LNCaP clone FGC (cell line): ENCODE measurements at regions not wholly inside any gene's neighbourhood (a gene's known extent, or its start where the extent isn't known, plus 50 kb on each side); places are given as distances from the start of the nearest gene placed in this dataset.

Experiments
- DNase-seq: peaks from one replicate; pipeline ENCODE4 v3.0.0-alpha.2; 2011; ENCODE audit warnings: low read depth
- H3K4me3 ChIP-seq: 2 replicates; pipeline ENCODE4 v1.5.1; 2011; ENCODE audit warnings: mild to moderate bottlenecking, low read depth, low read length, control low read depth
- TF ChIP-seq, protein P1 (sequence below): IDR thresholded peaks from 2 replicates; pipeline ENCODE4 v1.5.1; 2012; ENCODE audit warnings: mild to moderate bottlenecking; ENCODE audit not compliant: control insufficient read depth, insufficient read depth; ENCODE audit errors: extremely low read depth

GRCh38 chr9:28961623-28962022, 1388.3 kb upstream of the C9orf72 start:
- TF ChIP-seq, protein P1, sequence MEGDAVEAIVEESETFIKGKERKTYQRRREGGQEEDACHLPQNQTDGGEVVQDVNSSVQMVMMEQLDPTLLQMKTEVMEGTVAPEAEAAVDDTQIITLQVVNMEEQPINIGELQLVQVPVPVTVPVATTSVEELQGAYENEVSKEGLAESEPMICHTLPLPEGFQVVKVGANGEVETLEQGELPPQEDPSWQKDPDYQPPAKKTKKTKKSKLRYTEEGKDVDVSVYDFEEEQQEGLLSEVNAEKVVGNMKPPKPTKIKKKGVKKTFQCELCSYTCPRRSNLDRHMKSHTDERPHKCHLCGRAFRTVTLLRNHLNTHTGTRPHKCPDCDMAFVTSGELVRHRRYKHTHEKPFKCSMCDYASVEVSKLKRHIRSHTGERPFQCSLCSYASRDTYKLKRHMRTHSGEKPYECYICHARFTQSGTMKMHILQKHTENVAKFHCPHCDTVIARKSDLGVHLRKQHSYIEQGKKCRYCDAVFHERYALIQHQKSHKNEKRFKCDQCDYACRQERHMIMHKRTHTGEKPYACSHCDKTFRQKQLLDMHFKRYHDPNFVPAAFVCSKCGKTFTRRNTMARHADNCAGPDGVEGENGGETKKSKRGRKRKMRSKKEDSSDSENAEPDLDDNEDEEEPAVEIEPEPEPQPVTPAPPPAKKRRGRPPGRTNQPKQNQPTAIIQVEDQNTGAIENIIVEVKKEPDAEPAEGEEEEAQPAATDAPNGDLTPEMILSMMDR, result no peak
- H3K4me3 ChIP-seq, result no peak overlapping the region
- no peak for DNase-seq

DNA sequence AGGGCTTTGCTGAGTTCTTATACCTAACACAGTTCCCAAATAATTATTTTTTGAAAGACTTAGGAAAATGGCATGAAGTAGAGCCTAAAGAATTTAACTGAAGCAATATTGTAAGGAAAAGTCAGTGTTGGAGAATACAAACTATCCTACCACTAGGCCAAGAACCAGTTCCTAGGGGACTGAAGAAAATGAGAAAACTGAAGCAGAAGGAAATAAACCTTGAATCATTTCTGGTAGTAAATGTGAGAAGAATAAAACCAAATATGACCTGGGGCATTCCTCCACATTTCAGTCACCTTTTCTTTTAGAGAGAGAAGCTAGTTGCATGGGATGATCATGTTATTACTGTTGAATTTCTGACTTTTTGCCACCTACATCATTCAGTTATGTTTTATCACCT, 1393.9 kb upstream of the C9orf72 start:
- TF ChIP-seq, protein P1, result no peak
- no peak overlapping the region for H3K4me3 ChIP-seq
- DNase-seq, result no peak

DNA sequence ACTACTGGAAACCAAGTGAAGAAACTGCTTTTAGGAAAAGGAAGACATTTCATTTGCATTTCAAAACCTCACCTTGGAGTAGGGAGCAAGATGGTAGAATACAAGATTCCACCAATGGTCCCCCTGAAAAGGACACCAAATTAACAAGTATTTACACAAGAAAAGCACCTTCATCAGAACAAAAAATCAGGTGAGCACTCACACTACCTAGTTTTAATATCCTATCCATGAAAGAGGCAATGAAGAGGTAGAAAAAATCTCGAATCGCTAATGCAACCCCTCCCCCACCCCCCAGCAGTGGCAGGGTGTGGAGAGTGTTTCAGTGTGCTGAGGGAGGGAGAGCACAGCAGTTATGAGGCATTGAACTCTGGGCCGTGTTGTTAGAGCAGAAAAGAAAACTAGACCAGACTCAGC, 1397.0 kb upstream of the C9orf72 start:
- no peak for DNase-seq
- TF ChIP-seq, protein P1, result no peak

DNA sequence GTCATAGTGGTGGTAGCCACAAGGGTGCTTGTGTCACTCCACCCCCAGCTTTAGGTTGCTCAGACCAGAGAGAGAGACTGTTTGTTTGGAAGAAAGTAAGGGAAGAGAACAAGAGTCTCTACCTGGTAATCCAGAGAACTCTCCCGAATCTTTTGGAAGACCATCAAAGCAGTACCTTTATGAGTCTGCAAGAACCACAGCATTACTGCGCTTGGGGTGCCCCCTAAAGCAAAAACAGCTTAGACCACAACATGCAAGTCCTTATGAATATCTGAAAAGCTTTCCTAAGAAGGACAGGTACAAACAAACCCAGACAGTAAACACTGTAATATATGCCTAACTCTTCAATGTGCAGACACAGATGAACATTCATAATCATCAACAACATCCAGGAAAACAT, 1398.6 kb upstream of the C9orf72 start:
- TF ChIP-seq, protein P1, result no peak
- DNase-seq, result no peak
- H3K4me3 ChIP-seq, result no peak overlapping the region

More for the DNA sequence above, 1397.0 kb upstream of the C9orf72 start:
- H3K4me3 ChIP-seq, result no peak overlapping the region

GRCh38 chr9:28976250-28976649, 1403.0 kb upstream of the C9orf72 start:
- no peak for DNase-seq
- no peak overlapping the region for H3K4me3 ChIP-seq
- TF ChIP-seq, protein P1, result no peak

DNA sequence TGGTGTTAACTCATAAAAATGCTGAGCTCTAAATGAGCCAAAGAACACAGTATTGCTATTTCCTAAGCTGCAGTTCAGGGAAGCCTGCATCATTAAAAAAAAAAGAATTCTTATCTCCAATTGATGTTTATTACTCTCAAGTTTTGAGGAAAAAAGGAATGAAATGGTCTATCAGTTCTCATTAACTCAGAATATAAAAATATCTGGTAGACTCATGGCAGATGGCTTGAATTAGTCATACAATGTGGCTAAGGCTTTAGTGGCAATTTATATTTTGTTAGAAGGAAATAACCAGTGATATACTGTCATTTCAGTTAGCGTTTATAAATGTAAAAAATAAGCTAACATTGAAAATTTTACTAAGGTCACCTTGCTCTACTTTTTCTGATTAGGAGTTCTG, 1403.4 kb upstream of the C9orf72 start:
- DNase-seq, result no peak
- TF ChIP-seq, protein P1, result no peak
- no peak overlapping the region for H3K4me3 ChIP-seq

DNA sequence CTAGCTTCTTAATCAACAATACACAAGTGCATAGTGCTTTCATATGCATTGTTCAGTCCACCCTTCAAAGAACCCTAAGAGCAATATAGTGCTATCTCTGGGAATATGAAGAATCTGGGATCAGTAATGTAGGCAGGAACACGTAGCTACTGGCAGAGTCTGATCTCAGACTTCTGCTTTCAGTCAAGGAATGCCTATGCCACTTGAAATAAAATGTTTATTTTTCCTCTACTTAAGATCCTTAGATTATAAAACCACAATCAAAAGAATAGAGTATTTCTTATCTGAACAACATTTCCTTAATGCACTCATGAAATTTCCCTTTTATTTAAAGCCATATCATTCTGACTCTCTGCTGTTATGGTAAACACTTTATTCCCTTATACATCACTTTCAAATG, 1407.8 kb upstream of the C9orf72 start:
- no peak for DNase-seq
- no peak overlapping the region for H3K4me3 ChIP-seq
- TF ChIP-seq, protein P1, result no peak
